Mammary epithelial cell (primary cell): ENCODE measurements at regions not wholly inside any gene's neighbourhood (a gene's known extent, or its start where the extent isn't known, plus 50 kb on each side); places are given as distances from the start of the nearest gene placed in this dataset.

Experiments
- EZH2 ChIP-seq: IDR thresholded peaks from 2 replicates; pipeline ENCODE4 v1.6.1; 2012; ENCODE audit warnings: low read length, inconsistent platforms, borderline replicate concordance
- TF ChIP-seq, protein P1 (sequence below), 2 donors: IDR thresholded peaks in 1 of 2; conservative IDR thresholded peaks in 1 of 2; 2 replicates each; pipeline ENCODE4 v1.5.1; 2011 to 2012; ENCODE audit warnings: inconsistent platforms in 2 of 2, low read length in 2 of 2, mild to moderate bottlenecking in 2 of 2, control low read depth in 1 of 2, low read depth in 1 of 2; ENCODE audit not compliant: insufficient read depth in 1 of 2; ENCODE audit errors: extremely low read depth in 1 of 2

DNA sequence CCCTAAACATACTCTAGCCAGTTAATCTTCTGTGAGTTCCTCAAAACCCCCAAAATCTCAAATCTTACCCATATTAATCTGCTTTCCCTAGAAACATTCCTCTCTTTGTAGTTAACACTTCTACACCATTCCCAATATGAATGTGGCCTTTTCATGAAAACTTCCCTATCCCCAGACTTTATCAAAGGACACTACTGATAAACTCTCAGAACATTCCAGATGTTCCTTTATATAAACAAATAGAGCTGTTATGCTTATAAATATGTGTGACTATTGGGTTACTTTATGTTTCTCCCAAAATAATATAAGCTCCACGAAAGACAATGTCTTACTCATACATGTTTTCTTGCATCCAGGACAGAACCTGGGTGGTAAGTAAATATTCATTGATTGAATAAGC lies 205.4 kb upstream of the NFIA start:
- TF ChIP-seq, protein P1, sequence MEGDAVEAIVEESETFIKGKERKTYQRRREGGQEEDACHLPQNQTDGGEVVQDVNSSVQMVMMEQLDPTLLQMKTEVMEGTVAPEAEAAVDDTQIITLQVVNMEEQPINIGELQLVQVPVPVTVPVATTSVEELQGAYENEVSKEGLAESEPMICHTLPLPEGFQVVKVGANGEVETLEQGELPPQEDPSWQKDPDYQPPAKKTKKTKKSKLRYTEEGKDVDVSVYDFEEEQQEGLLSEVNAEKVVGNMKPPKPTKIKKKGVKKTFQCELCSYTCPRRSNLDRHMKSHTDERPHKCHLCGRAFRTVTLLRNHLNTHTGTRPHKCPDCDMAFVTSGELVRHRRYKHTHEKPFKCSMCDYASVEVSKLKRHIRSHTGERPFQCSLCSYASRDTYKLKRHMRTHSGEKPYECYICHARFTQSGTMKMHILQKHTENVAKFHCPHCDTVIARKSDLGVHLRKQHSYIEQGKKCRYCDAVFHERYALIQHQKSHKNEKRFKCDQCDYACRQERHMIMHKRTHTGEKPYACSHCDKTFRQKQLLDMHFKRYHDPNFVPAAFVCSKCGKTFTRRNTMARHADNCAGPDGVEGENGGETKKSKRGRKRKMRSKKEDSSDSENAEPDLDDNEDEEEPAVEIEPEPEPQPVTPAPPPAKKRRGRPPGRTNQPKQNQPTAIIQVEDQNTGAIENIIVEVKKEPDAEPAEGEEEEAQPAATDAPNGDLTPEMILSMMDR (conservative IDR thresholded peaks at IDR 0.05 in 1 of 2, IDR thresholded peaks at IDR 0.05 in 1 of 2; ENCODE audit: extremely low read depth in 1 of 2, insufficient read depth in 1 of 2, low read depth in 1 of 2, low read length in 2 of 2), result no peak
- TF ChIP-seq EZH2, result no peak
